ENCODE measurements at regions not wholly inside any gene's neighbourhood (a gene's known extent, or its start where the extent isn't known, plus 50 kb on each side); places are given as distances from the start of the nearest gene placed in this dataset.

DNA sequence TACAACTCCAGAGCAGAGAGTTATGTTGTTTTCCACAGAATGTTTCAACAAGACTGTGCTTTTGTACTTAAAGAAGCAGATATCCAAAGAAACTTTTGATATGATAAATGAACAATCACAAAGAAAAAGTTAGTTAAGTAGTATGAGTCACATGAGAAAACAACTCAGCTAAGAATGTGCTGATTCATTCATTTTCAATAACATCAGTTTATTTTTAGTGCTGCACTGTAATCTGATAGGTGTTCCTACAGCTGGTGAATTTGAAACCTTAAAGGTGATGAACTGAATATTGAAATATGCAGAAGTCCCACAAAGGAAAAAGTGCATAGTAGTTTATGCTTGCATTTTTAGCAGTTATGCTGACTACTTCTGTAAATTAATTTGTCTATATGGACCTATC lies 180.3 kb upstream of the TENM3 start:
- Histone ChIP-seq H3K36me3 (ENCODE audit: control insufficient read depth in 2 of 3, insufficient read depth in 3 of 3, low read length in 3 of 3) (no peaks in the 10 kb centered on the region), H3K27ac (ENCODE audit: low read depth in 2 of 2, low read length in 2 of 2) (no peak overlapping the region), H3K9ac (ENCODE audit: low read length in 3 of 3) (no peak overlapping the region), H3K4me3 (ENCODE audit: low read length in 3 of 3) (no peak overlapping the region), H3K4me1 (ENCODE audit: control insufficient read depth in 2 of 3, insufficient read depth in 2 of 3, low read depth in 1 of 3, low read length in 3 of 3) (no peaks in the 10 kb centered on the region), H3K9me3 (ENCODE audit: control insufficient read depth in 2 of 3, insufficient read depth in 1 of 3, low read length in 3 of 3) (no peaks in the 10 kb centered on the region), H3K27me3 (ENCODE audit: control insufficient read depth, insufficient read depth, low read length) (no peaks in the 10 kb centered on the region)
- FAIRE-seq (no peak), DNase-seq (peak in 2 of 5 donors; percentile 26 to 27)
- intact Hi-C loops (cut with DNase I) = no loop called here
- TF ChIP-seq, protein P1, sequence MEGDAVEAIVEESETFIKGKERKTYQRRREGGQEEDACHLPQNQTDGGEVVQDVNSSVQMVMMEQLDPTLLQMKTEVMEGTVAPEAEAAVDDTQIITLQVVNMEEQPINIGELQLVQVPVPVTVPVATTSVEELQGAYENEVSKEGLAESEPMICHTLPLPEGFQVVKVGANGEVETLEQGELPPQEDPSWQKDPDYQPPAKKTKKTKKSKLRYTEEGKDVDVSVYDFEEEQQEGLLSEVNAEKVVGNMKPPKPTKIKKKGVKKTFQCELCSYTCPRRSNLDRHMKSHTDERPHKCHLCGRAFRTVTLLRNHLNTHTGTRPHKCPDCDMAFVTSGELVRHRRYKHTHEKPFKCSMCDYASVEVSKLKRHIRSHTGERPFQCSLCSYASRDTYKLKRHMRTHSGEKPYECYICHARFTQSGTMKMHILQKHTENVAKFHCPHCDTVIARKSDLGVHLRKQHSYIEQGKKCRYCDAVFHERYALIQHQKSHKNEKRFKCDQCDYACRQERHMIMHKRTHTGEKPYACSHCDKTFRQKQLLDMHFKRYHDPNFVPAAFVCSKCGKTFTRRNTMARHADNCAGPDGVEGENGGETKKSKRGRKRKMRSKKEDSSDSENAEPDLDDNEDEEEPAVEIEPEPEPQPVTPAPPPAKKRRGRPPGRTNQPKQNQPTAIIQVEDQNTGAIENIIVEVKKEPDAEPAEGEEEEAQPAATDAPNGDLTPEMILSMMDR (IDR thresholded peaks at IDR 0.05; ENCODE audit: borderline replicate concordance, extremely low read depth, insufficient read depth) = no peak

DNA sequence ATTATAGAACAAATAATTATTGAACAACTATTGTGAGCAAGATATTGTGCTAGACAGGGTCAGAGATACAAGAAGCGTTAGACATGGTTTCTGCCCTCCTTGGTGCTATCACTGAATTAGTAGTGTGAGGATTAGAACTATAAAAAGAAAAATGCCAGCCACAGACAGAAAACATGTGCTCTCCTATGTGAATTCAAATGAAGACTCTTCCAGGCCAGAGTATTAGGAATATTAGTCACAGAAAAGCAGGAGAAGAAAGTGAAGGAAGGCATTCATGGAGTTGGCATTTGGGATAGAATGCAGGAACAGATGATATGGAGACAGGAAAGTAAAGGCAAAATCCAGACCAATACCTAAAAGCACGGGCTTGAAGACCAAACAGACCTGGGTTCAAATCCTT lies 179.6 kb upstream of the TENM3 start:
- TF ChIP-seq, protein P1 (IDR thresholded peaks at IDR 0.05; ENCODE audit: borderline replicate concordance, extremely low read depth, insufficient read depth) = no peak
- Histone ChIP-seq H3K9me3 (ENCODE audit: control insufficient read depth in 2 of 3, insufficient read depth in 1 of 3, low read length in 3 of 3) (no peaks in the 10 kb centered on the region), H3K27me3 (ENCODE audit: control insufficient read depth, insufficient read depth, low read length) (no peaks in the 10 kb centered on the region), H3K9ac (ENCODE audit: low read length in 3 of 3) (no peak overlapping the region), H3K4me1 (ENCODE audit: control insufficient read depth in 2 of 3, insufficient read depth in 2 of 3, low read depth in 1 of 3, low read length in 3 of 3) (no peaks in the 10 kb centered on the region), H3K36me3 (ENCODE audit: control insufficient read depth in 2 of 3, insufficient read depth in 3 of 3, low read length in 3 of 3) (no peaks in the 10 kb centered on the region), H3K4me3 (ENCODE audit: low read length in 3 of 3) (no peak overlapping the region), H3K27ac (ENCODE audit: low read depth in 2 of 2, low read length in 2 of 2) (no peak overlapping the region)
- intact Hi-C loops (cut with DNase I) = no loop called here
- FAIRE-seq (no peak), DNase-seq (no peak)

DNA sequence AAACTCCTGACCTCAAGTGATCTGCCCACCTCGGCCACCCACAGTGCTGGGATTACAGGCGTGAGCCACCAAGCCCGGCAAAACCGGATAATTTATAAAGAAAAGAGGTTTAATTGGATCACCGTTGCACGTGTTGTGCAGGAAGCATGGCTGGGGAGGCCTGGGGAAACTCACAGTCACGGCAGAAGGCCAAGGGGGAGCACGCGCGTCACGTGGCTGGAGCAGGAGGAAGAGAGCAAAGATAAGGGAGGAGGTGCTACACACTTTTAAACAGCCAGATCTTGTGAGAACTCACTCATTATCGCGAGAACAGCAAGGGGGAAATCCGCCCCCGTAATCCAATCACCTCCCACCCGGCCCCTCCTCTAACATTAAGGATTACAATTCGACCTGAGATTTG lies 177.9 kb upstream of the TENM3 start:
- FAIRE-seq = no peak
- TF ChIP-seq, protein P1 (IDR thresholded peaks at IDR 0.05; ENCODE audit: borderline replicate concordance, extremely low read depth, insufficient read depth) = no peak
- Histone ChIP-seq H3K36me3 (ENCODE audit: control insufficient read depth in 2 of 3, insufficient read depth in 3 of 3, low read length in 3 of 3) (no peaks in the 10 kb centered on the region), H3K27me3 (ENCODE audit: control insufficient read depth, insufficient read depth, low read length) (no peaks in the 10 kb centered on the region), H3K27ac (ENCODE audit: low read depth in 2 of 2, low read length in 2 of 2) (no peak overlapping the region), H3K4me3 (ENCODE audit: low read length in 3 of 3) (no peak overlapping the region), H3K9me3 (ENCODE audit: control insufficient read depth in 2 of 3, insufficient read depth in 1 of 3, low read length in 3 of 3) (no peaks in the 10 kb centered on the region), H3K9ac (ENCODE audit: low read length in 3 of 3) (no peak overlapping the region), H3K4me1 (ENCODE audit: control insufficient read depth in 2 of 3, insufficient read depth in 2 of 3, low read depth in 1 of 3, low read length in 3 of 3) (no peaks in the 10 kb centered on the region)
- no peak for DNase-seq
- intact Hi-C loops (cut with DNase I) = no loop called here

DNA sequence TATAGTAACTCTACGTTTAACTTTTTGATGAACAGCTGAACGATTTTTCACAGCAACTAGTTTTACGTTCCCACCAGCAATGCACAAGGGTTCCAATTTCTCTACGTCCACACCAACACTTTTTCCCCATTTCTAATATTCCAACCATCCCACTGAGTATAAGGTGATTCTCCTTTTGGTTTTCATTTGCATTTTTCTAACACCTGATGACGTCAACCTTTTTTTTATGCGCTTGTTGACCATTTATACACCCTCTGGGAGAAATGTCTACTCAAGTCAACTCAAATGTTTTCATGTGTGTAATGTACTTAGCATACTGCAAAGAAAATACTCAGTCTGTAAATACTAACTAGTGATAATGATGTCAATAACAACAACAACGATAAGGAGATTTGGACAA lies 177.2 kb upstream of the TENM3 start:
- no peaks in the 10 kb centered on the region for H3K27me3 ChIP-seq (ENCODE audit: control insufficient read depth, insufficient read depth, low read length)
- no peak for FAIRE-seq
- H3K27ac ChIP-seq (ENCODE audit: low read depth in 2 of 2, low read length in 2 of 2) = no peak overlapping the region
- no peak overlapping the region for H3K9ac ChIP-seq (ENCODE audit: low read length in 3 of 3)
- H3K4me1 ChIP-seq (ENCODE audit: control insufficient read depth in 2 of 3, insufficient read depth in 2 of 3, low read depth in 1 of 3, low read length in 3 of 3) = no peaks in the 10 kb centered on the region
- no peaks in the 10 kb centered on the region for H3K9me3 ChIP-seq (ENCODE audit: control insufficient read depth in 2 of 3, insufficient read depth in 1 of 3, low read length in 3 of 3)
- TF ChIP-seq, protein P1 (IDR thresholded peaks at IDR 0.05; ENCODE audit: borderline replicate concordance, extremely low read depth, insufficient read depth) = no peak
- no peak overlapping the region for H3K4me3 ChIP-seq (ENCODE audit: low read length in 3 of 3)
- no peaks in the 10 kb centered on the region for H3K36me3 ChIP-seq (ENCODE audit: control insufficient read depth in 2 of 3, insufficient read depth in 3 of 3, low read length in 3 of 3)
- intact Hi-C loops (cut with DNase I) = no loop called here
- no peak for DNase-seq

All from kidney (tissue), 13 donors.